ENCODE measurements at regions not wholly inside any gene's neighbourhood (a gene's known extent, or its start where the extent isn't known, plus 50 kb on each side); places are given as distances from the start of the nearest gene placed in this dataset.
A peak's percentile ranks its signal among the peaks of the same experiment; 100 is the strongest.

DNA sequence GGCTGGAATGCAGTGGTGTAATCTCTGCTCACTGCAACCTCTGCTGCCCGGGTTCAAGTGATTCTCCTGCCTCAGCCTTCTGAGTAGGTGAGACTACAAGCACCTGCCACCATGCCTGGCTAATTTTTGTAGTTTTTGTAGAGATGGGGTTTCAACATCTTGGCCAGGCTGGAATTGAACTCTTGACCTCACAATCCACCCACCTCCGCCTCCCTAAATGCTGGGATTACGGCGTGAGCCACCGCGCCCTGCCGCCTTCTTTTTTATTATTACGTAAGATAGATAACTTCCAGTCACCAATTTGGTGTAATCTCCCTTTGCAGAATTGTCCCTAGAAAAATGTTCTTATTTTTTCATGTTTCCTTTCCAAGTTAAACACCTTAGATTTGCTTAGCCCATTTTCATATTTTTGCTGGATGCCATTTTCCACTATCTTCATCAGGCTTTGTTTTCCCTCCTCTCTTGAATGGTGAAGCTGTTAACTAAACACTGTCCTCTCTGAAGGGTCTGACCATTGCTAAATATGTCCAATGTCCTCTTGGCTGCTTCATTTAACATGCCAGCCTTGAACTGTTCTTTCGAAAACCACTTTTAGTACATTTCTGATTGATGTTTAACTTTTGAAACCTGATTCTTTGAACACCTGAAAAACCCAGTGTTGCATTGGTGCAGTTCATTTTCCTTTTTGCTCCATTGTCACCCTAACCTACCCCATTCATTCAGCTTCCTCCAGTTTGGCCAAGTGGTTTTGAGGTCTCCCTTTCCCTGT, 135.1 kb upstream of the PIK3R1 start:
- TF ChIP-seq, protein P1, sequence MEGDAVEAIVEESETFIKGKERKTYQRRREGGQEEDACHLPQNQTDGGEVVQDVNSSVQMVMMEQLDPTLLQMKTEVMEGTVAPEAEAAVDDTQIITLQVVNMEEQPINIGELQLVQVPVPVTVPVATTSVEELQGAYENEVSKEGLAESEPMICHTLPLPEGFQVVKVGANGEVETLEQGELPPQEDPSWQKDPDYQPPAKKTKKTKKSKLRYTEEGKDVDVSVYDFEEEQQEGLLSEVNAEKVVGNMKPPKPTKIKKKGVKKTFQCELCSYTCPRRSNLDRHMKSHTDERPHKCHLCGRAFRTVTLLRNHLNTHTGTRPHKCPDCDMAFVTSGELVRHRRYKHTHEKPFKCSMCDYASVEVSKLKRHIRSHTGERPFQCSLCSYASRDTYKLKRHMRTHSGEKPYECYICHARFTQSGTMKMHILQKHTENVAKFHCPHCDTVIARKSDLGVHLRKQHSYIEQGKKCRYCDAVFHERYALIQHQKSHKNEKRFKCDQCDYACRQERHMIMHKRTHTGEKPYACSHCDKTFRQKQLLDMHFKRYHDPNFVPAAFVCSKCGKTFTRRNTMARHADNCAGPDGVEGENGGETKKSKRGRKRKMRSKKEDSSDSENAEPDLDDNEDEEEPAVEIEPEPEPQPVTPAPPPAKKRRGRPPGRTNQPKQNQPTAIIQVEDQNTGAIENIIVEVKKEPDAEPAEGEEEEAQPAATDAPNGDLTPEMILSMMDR (IDR thresholded peaks at IDR 0.05): no peak
- Histone ChIP-seq H3K27ac (no peak overlapping the region), H3K4me3 (no peak overlapping the region)
- DNase-seq (ENCODE audit: low spot score): no peak

DNA sequence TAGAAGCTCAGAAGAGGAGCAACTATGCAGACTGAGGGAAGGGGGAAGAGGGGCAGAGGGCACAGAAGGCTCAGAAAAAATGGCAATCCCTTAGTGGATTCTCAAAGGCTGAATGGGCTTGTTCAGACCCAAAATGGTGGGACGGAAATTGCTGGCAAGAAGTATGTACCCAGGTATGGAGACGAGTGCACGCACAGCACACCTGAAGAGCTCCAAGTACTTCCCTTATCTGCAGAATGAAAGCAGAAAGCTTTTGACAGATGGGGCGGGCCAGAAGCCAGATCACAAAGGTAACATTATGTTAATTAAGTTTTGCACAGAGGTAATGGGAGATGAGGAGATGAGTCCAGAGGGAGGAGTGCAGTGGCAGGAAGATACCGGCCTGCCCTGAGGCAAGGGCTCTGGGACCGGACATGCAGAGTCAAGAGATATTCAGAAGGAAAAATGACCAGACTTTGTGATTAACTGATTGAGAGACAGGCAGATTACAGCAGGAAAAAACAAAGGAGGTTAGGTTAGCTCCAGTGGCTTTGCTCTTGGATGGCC, 138.1 kb upstream of the PIK3R1 start:
- TF ChIP-seq, protein P1 (IDR thresholded peaks at IDR 0.05): no peak
- Histone ChIP-seq H3K4me3 (no peak overlapping the region), H3K27ac (no peak overlapping the region)
- no peak for DNase-seq (ENCODE audit: low spot score)

DNA sequence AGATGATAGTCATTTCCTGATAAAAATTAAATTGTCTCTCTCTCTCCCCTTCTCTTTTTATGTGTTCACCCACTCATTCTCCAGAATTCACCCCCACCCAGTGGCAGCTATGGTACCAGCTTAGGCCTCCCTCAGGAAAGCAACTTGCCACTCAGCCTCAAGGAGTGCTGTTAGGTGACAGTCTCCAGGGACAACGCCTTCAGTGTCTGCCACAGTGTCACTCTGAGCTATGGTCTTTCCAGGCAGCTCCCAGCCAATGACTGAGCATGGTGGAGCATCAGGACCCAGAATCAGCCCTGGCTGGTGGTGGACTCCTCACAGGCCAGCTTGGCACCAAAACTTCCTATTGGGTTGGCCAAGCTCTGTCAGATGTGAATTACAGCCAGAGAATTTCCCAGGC, 140.9 kb upstream of the PIK3R1 start:
- Histone ChIP-seq H3K27ac (no peak overlapping the region), H3K4me3 (no peak overlapping the region)
- TF ChIP-seq, protein P1 (IDR thresholded peaks at IDR 0.05): no peak
- DNase-seq (ENCODE audit: low spot score): no peak

DNA sequence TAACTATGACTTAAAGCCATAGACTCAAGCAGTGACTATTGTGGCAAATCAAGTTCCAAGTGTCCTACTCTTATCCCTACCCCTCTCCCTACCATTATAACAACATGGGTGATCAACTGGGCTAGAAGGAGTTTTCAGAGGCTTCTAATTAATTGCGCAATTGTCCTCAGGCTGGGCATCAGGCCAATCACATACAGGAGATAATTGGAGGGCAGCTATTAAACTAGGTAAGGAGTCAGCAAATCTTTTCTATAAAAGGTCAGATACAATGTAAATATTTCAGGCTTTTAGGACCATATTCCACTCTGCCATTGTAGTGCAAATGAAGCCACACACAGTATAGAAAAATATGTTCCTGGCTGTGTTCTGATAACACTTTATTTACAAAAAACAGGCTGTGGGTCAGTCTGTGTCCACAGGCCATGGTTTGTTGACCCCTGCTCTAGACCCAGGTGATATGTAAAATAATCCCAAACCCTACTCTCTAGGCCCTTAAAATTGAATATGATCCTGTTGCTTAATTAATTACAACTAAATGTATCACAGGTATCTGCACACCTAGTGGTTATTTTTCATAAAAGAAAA, 141.4 kb upstream of the PIK3R1 start:
- no peak for DNase-seq (ENCODE audit: low spot score)
- H3K4me3 ChIP-seq: no peak overlapping the region
- TF ChIP-seq, protein P1 (IDR thresholded peaks at IDR 0.05): no peak
- no peak overlapping the region for H3K27ac ChIP-seq

DNA sequence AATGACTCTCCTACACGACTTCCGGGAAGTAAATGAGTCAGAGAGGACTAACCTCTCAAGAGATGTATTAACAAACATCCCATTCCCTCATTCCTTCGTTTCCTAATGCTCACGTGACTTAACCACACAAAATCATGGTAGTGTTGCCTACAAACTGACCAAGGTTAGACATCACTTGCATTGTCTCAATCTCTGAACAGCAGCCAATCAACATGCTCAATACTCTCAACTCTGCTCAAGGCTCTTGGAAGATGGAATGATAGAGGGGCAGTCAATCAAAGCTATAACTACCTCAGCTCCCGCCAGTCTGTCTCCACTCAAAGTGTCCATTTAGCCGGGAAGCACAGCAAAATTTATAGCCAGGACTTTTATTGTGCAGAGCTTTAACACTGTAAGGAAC, 143.8 kb upstream of the PIK3R1 start:
- Histone ChIP-seq H3K27ac (peak overlapping the region in 1 of 2 donors; percentile 60), H3K4me3 (no peak overlapping the region)
- TF ChIP-seq, protein P1 (IDR thresholded peaks at IDR 0.05): no peak
- no peak for DNase-seq (ENCODE audit: low spot score)

DNA sequence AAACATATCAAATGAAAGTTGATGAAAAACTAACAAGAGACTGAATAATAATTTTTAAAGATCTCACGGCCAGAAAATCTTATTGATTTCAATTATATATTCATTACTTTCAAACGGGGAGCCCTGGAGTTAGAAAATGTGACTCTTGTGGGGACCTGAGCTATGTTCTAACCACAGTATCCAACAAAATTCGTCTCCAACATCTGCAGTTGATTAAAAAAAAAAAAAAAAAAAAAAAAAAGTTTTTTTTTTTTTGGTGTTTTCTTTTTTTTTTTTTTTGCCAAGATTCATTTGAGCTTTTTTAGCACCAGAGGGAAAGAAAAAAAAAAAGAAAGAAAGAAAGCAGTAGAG, 144.3 kb upstream of the PIK3R1 start:
- TF ChIP-seq, protein P1 (IDR thresholded peaks at IDR 0.05): no peak

More for the DNA sequence above, 144.3 kb upstream of the PIK3R1 start:
- no peak for DNase-seq (ENCODE audit: low spot score)
- H3K27ac ChIP-seq: peak overlapping the region in 1 of 2 donors; percentile 45
- no peak overlapping the region for H3K4me3 ChIP-seq
